Ishikawa (cell line): ENCODE measurements at regions not wholly inside any gene's neighbourhood (a gene's known extent, or its start where the extent isn't known, plus 50 kb on each side); places are given as distances from the start of the nearest gene placed in this dataset.

Experiments used
- CEBPB ChIP-seq: IDR thresholded peaks from 2 replicates; pipeline ENCODE4 v1.6.1; 2012
- MAX ChIP-seq: IDR thresholded peaks from 2 replicates; pipeline ENCODE4 v1.6.1; 2012
- RAD21 ChIP-seq: IDR thresholded peaks from 2 replicates; pipeline ENCODE4 v1.6.1; 2012; ENCODE audit warnings: low read depth
- YY1 ChIP-seq: IDR thresholded peaks from 2 replicates; pipeline ENCODE4 v1.6.1; 2012; ENCODE audit warnings: low read depth

GRCh38 chr5:9743507-9743906, 113.4 kb upstream of the TAS2R1 start:
- TF ChIP-seq YY1 (no peak), RAD21 (no peak), MAX (no peak), CEBPB (no peak)
